Spleen (tissue), 7 donors: ENCODE measurements at regions not wholly inside any gene's neighbourhood (a gene's known extent, or its start where the extent isn't known, plus 50 kb on each side); places are given as distances from the start of the nearest gene placed in this dataset.

Source experiments
- POLR2A ChIP-seq, 3 donors: fragments of 450-650 bp; IDR thresholded peaks; one replicate each; pipeline ENCODE4 v1.5.1; 2017; ENCODE audit warnings: antibody characterized with exemption in 3 of 3, mild to moderate bottlenecking in 1 of 3
- POLR2AphosphoS5 ChIP-seq, 3 donors: sonication (generic); formaldehyde crosslinking; IDR thresholded peaks; one replicate each; pipeline ENCODE4 v1.5.1; 2017; ENCODE audit warnings: antibody characterized with exemption in 3 of 3
- TF ChIP-seq, protein P1 (sequence below), 11 experiments: fragments of 200-600 bp in 7 of 11; fragments of 450-650 bp in 4 of 11; sonication (generic) in 4 of 11; IDR thresholded peaks in 8 of 11; conservative IDR thresholded peaks in 3 of 11; 1 replicate in 7 of 11; 2 replicates in 4 of 11; pipeline versions ENCODE4 v1.4.0 to v1.8.0; 2016 to 2021; ENCODE audit warnings: antibody characterized with exemption in 11 of 11, inconsistent platforms in 4 of 11, mild to moderate bottlenecking in 1 of 11
- donor health status: DM: no; HTN: no; CAD: no; lungs with moderate emphysema.
- donor health status: DM: no; HTN: no; CAD: no.
- donor health status: DM: no; HTN: no; CAD: no.

GRCh38 chr6:1124885-1125284 is 187.0 kb upstream of the FOXQ1 start:
- TF ChIP-seq, protein P1, sequence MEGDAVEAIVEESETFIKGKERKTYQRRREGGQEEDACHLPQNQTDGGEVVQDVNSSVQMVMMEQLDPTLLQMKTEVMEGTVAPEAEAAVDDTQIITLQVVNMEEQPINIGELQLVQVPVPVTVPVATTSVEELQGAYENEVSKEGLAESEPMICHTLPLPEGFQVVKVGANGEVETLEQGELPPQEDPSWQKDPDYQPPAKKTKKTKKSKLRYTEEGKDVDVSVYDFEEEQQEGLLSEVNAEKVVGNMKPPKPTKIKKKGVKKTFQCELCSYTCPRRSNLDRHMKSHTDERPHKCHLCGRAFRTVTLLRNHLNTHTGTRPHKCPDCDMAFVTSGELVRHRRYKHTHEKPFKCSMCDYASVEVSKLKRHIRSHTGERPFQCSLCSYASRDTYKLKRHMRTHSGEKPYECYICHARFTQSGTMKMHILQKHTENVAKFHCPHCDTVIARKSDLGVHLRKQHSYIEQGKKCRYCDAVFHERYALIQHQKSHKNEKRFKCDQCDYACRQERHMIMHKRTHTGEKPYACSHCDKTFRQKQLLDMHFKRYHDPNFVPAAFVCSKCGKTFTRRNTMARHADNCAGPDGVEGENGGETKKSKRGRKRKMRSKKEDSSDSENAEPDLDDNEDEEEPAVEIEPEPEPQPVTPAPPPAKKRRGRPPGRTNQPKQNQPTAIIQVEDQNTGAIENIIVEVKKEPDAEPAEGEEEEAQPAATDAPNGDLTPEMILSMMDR (IDR thresholded peaks at IDR 0.05 in 8 of 11, conservative IDR thresholded peaks at IDR 0.05 in 3 of 11), result no peak
- TF ChIP-seq POLR2A (IDR thresholded peaks at IDR 0.05) (no peak), POLR2AphosphoS5 (IDR thresholded peaks at IDR 0.05) (no peak)
